HEK293T (cell line): ENCODE measurements at regions not wholly inside any gene's neighbourhood (a gene's known extent, or its start where the extent isn't known, plus 50 kb on each side); places are given as distances from the start of the nearest gene placed in this dataset.

ENCODE experiments used
- ARNT ChIP-seq: fragments of 450-650 bp; IDR thresholded peaks from 2 replicates; pipeline ENCODE4 v1.6.1; 2017; ENCODE audit warnings: mild to moderate bottlenecking
- BHLHE40 ChIP-seq: fragments of 450-650 bp; IDR thresholded peaks from 2 replicates; pipeline ENCODE4 v1.6.1; 2016; ENCODE audit warnings: mild to moderate bottlenecking, moderate library complexity, borderline replicate concordance
- ELF4 ChIP-seq: fragments of 450-650 bp; IDR thresholded peaks from 2 replicates; pipeline ENCODE4 v1.6.1; 2017; ENCODE audit warnings: antibody characterized with exemption
- FOXK2 ChIP-seq: fragments of 450-650 bp; IDR thresholded peaks from 2 replicates; pipeline ENCODE4 v1.6.1; 2016; ENCODE audit warnings: mild to moderate bottlenecking
- FOXM1 ChIP-seq: fragments of 450-650 bp; IDR thresholded peaks from 2 replicates; pipeline ENCODE4 v1.6.1; 2017; ENCODE audit warnings: mild to moderate bottlenecking, borderline replicate concordance
- TARDBP ChIP-seq: fragments of 450-650 bp; IDR thresholded peaks from 2 replicates; pipeline ENCODE4 v1.6.1; 2016
- ZNF384 ChIP-seq: fragments of 450-650 bp; IDR thresholded peaks from 2 replicates; pipeline ENCODE4 v1.6.1; 2016

GRCh38 chr1:121566346-121566745, 381.6 kb downstream of the SRGAP2C start:
- TF ChIP-seq FOXK2 (no peak), TARDBP (no peak), FOXM1 (no peak), ELF4 (no peak), BHLHE40 (no peak), ZNF384 (no peak), ARNT (no peak)
